K562 (cell line): ENCODE measurements at regions not wholly inside any gene's neighbourhood (a gene's known extent, or its start where the extent isn't known, plus 50 kb on each side); places are given as distances from the start of the nearest gene placed in this dataset.
A peak's percentile ranks its signal among the peaks of the same experiment; 100 is the strongest.

Source experiments
- ATAC-seq: fragments of 200-7000 bp; cut with Tn5 transposase; 3 replicates; pipeline ENCODE4 v1.9.1; 2020; ENCODE audit warnings: moderate library complexity
- BruUV-seq: library from RNA; stranded (reverse); fragments of 400-500 nt; replicated peaks from 2 replicates; lab custom pipeline; 2021; lab: Mats Ljungman, UMichigan
- CTCF ChIA-PET: fragments of 300-600 bp; formaldehyde crosslinking; extraction: SDS; loops from one replicate; lab custom pipeline; 2021; ENCODE audit warnings: low intra/inter-chr PET ratio; lab: Yijun Ruan, JAX
- POLR2A ChIA-PET: fragments of 300-600, 350-650 bp; sonication (Branson Sonifier 250); formaldehyde crosslinking; extraction: SDS; loops from one replicate; lab custom pipeline; 2021; ENCODE audit warnings: antibody characterized with exemption, inconsistent platforms; lab: Yijun Ruan, JAX
- DNase-seq, 4 experiments: peaks; one replicate each; pipeline versions ENCODE4 v3.0.0 to v3.0.0-alpha.2; 2011 to 2018; ENCODE audit warnings: low spot score in 3 of 4, mixed read lengths in 3 of 4; ENCODE audit errors: extremely low read depth in 1 of 4
- FAIRE-seq: peaks from 2 replicates; lab custom pipeline; 2011; peaks lifted over from hg19 to GRCh38; lab: Jason Lieb, UNC
- H2AFZ ChIP-seq: 2 replicates; pipeline ENCODE4 v1.6.0; 2011; ENCODE audit warnings: low read depth, low read length, control low read depth, inconsistent platforms
- H3K27ac ChIP-seq: fragments of 200-600 bp; 3 replicates; pipeline ENCODE4 v1.8.0; 2011; ENCODE audit warnings: low read depth, mild to moderate bottlenecking, control low read depth, inconsistent platforms, low read length, moderate library complexity, mixed read lengths; ENCODE audit errors: extremely low read depth
- H3K27me3 ChIP-seq, 2 experiments: fragments of 300-600 bp in 1 of 2; 2 replicates in 1 of 2; 3 replicates in 1 of 2; pipeline versions ENCODE4 v1.6.0 to v1.8.0; 2011; ENCODE audit warnings: inconsistent platforms in 2 of 2, low read length in 2 of 2, mild to moderate bottlenecking in 1 of 2, mixed read lengths in 1 of 2, moderate library complexity in 1 of 2; ENCODE audit not compliant: control insufficient read depth in 2 of 2, insufficient read depth in 2 of 2
- H3K36me3 ChIP-seq: fragments of 300-600 bp; 3 replicates; pipeline ENCODE4 v1.8.0; 2011; ENCODE audit warnings: mild to moderate bottlenecking, low read length, inconsistent platforms; ENCODE audit not compliant: control insufficient read depth, insufficient read depth
- H3K4me1 ChIP-seq, 2 experiments: fragments of 200-600 bp in 1 of 2; replicated peaks in 1 of 2; 2 replicates in 1 of 2; 3 replicates in 1 of 2; pipeline versions ENCODE4 v1.5.1 to v1.8.0; 2011; ENCODE audit warnings: inconsistent platforms in 2 of 2, low read length in 2 of 2, mild to moderate bottlenecking in 1 of 2, mixed read lengths in 1 of 2, moderate library complexity in 1 of 2; ENCODE audit not compliant: control insufficient read depth in 2 of 2, insufficient read depth in 2 of 2
- H3K4me2 ChIP-seq: 2 replicates; pipeline ENCODE4 v1.6.1; 2011; ENCODE audit warnings: low read length, control low read depth, inconsistent platforms, mixed read lengths; ENCODE audit not compliant: insufficient read depth
- H3K4me3 ChIP-seq: fragments of 200-600 bp; sonication (generic), shearing (Covaris generic); 2 replicates; pipeline ENCODE4 v1.5.1; 2016; ENCODE audit warnings: control low read depth, inconsistent platforms
- H3K79me2 ChIP-seq: fragments of 200-600 bp; 3 replicates; pipeline ENCODE4 v1.8.0; 2011; ENCODE audit warnings: low read length, inconsistent platforms; ENCODE audit not compliant: control insufficient read depth, insufficient read depth
- H3K9ac ChIP-seq, 2 experiments: 2 replicates each; pipeline versions ENCODE4 v1.6.0 to v1.6.1; 2011; ENCODE audit warnings: low read depth in 2 of 2, low read length in 2 of 2, control low read depth in 1 of 2, inconsistent platforms in 1 of 2, mild to moderate bottlenecking in 1 of 2, mixed read lengths in 1 of 2; ENCODE audit not compliant: insufficient read depth in 1 of 2
- H3K9me1 ChIP-seq: one replicate; pipeline ENCODE4 v1.6.0; 2011; ENCODE audit warnings: inconsistent platforms, mild to moderate bottlenecking, low read length, moderate library complexity; ENCODE audit not compliant: control insufficient read depth, insufficient read depth
- H3K9me3 ChIP-seq: replicated peaks from 2 replicates; pipeline ENCODE4 v1.5.1; 2011; ENCODE audit warnings: low read depth, low read length, inconsistent platforms; ENCODE audit not compliant: control insufficient read depth, insufficient read depth
- H4K20me1 ChIP-seq: replicated peaks from 2 replicates; pipeline ENCODE4 v1.6.1; 2011; ENCODE audit warnings: low read length, inconsistent platforms, mixed read lengths; ENCODE audit not compliant: control insufficient read depth, insufficient read depth
- CBFB ChIP-seq: sonication (generic); formaldehyde crosslinking; IDR thresholded peaks from 2 replicates; pipeline ENCODE4 v1.4.0; 2020; ENCODE audit warnings: mild to moderate bottlenecking, missing genetic modification reagents
- HDAC3 ChIP-seq: fragments of 450-650 bp; IDR thresholded peaks from 2 replicates; pipeline ENCODE4 v1.6.1; 2018; ENCODE audit warnings: borderline replicate concordance, mild to moderate bottlenecking, moderate library complexity; ENCODE audit not compliant: partially characterized antibody
- KLF6 ChIP-seq: fragments of 250-450 bp; sonication (Bioruptor Pico); IDR thresholded peaks from 2 replicates; pipeline ENCODE4 v1.4.0; 2020; ENCODE audit warnings: mild to moderate bottlenecking, moderate library complexity, borderline replicate concordance
- LEF1 ChIP-seq: fragments of 450-650 bp; IDR thresholded peaks from 2 replicates; pipeline ENCODE4 v1.6.1; 2016; ENCODE audit warnings: mild to moderate bottlenecking
- MAFF ChIP-seq: IDR thresholded peaks from 2 replicates; pipeline ENCODE4 v1.6.1; 2012; ENCODE audit warnings: low read length, improper control_type of control experiment
- MAFG ChIP-seq: fragments of 450-650 bp; conservative IDR thresholded peaks from 2 replicates; pipeline ENCODE4 v1.6.1; 2016; ENCODE audit warnings: missing genetic modification characterization, missing compliant biosample characterization
- NCOA2 ChIP-seq, 2 experiments: fragments of 450-650 bp; IDR thresholded peaks; 2 replicates each; pipeline ENCODE4 v1.6.1; 2018; ENCODE audit warnings: mild to moderate bottlenecking in 2 of 2, moderate library complexity in 1 of 2; ENCODE audit not compliant: partially characterized antibody in 2 of 2
- NFE2 ChIP-seq: IDR thresholded peaks from 2 replicates; pipeline ENCODE4 v1.6.1; 2014; ENCODE audit warnings: antibody characterized with exemption, low read depth
- RBM14 ChIP-seq: fragments of 200-400 bp; formaldehyde crosslinking; IDR thresholded peaks from 2 replicates; pipeline ENCODE4 v1.6.1; 2018; ENCODE audit warnings: low read depth, mild to moderate bottlenecking, low read length, moderate library complexity, borderline replicate concordance; ENCODE audit not compliant: insufficient read depth
- RBM15 ChIP-seq: fragments of 200-400 bp; formaldehyde crosslinking; IDR thresholded peaks from 2 replicates; pipeline ENCODE4 v1.6.1; 2018; ENCODE audit warnings: mild to moderate bottlenecking, low read length, moderate library complexity; ENCODE audit not compliant: insufficient read depth
- RCOR1 ChIP-seq, 2 experiments: IDR thresholded peaks; 2 replicates each; pipeline ENCODE4 v1.6.1; 2012; ENCODE audit warnings: low read depth in 2 of 2, low read length in 2 of 2, borderline replicate concordance in 1 of 2, improper control_type of control experiment in 1 of 2
- STAT5B ChIP-seq: fragments of 250-450 bp; sonication (Bioruptor Pico); IDR thresholded peaks from 2 replicates; pipeline ENCODE4 v1.8.0; 2021; ENCODE audit warnings: mild to moderate bottlenecking, inconsistent platforms
- TAF9B ChIP-seq: fragments of 450-650 bp; IDR thresholded peaks from 2 replicates; pipeline ENCODE4 v1.6.1; 2018; ENCODE audit warnings: mild to moderate bottlenecking; ENCODE audit not compliant: partially characterized antibody
- ZNF263 ChIP-seq: sonication (generic); formaldehyde crosslinking; IDR thresholded peaks from 2 replicates; pipeline ENCODE4 v1.8.0; 2022; ENCODE audit warnings: mild to moderate bottlenecking, missing genetic modification reagents, borderline replicate concordance
- WGBS: fragments of 100-300 bp; shearing (Covaris generic); methylation state at CpG from one replicate; pipeline ENCODE4 v1.1.6; 2016; ENCODE audit warnings: low coverage, mixed read lengths; ENCODE audit not compliant: insufficient coverage; ENCODE audit errors: missing lambda C conversion rate; 5-methylcytosine and 5-hydroxymethylcytosine counted together
- in situ Hi-C: fragments of 300-500 bp; cut with MboI; formaldehyde crosslinking; loops from 4 replicates; pipeline ENCODE4 v1.15.0; 2018; ENCODE audit warnings: inconsistent platforms, mixed read lengths
- intact Hi-C: fragments of 100-400 bp; cut with micrococcal nuclease; formaldehyde crosslinking; loops from 2 replicates; pipeline ENCODE4 v1.14.2; 2022
- TF ChIP-seq, protein P1 (sequence below): fragments of 250-450 bp; sonication (Bioruptor Pico); IDR thresholded peaks from 2 replicates; pipeline ENCODE4 v1.5.0; 2021
- TF ChIP-seq, protein P2 (sequence below): sonication (generic); formaldehyde crosslinking; IDR thresholded peaks from 2 replicates; pipeline ENCODE4 v1.8.0; 2023; ENCODE audit warnings: missing genetic modification reagents, mild to moderate bottlenecking, borderline replicate concordance
- TF ChIP-seq, protein P3 (sequence below): fragments of 250-450 bp; sonication (Bioruptor Pico); IDR thresholded peaks from 2 replicates; pipeline ENCODE4 v1.5.1; 2021; ENCODE audit warnings: mild to moderate bottlenecking

DNA sequence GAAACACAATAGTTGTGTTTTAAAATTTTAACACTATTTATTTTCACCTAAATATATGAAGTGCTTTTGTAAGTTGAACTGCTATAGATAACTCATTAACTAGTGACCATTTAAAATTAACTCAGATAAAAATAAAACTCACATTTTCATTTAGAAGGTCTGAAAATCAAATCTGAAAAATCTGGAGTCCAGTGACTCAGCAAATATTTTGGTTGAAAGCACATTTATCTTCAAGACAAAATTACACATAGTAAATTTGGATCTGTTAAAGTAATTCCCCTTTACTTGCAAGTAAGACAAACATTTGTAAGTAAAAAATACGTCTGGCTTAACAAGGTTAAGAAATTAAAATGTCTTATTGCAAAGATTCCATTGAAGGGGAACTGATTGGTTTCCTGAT is 589.1 kb downstream of the TRIML1 start:
- in situ Hi-C loops (no loop called here), intact Hi-C loops (no loop called here)
- ATAC-seq (no peak), FAIRE-seq (no peak), DNase-seq (no peak)
- WGBS, result 0% methylated on average over 1 of the region's 1 CpG
- Histone ChIP-seq H3K9me3 (no peaks in the 10 kb centered on the region), H3K27ac (no peak overlapping the region), H4K20me1 (no peaks in the 10 kb centered on the region), H3K4me2 (no peak overlapping the region), H3K36me3 (no peaks in the 10 kb centered on the region), H3K79me2 (no peaks in the 10 kb centered on the region), H3K9me1 (no peaks in the 10 kb centered on the region), H3K9ac (no peak overlapping the region), H3K4me1 (no peaks in the 10 kb centered on the region), H2AFZ (no peak overlapping the region), H3K27me3 (no peaks in the 10 kb centered on the region), H3K4me3 (no peak overlapping the region)
- no TSS peak for BruUV-seq
- ChIA-PET CTCF (no interaction called here), POLR2A (no interaction called here)
- no peak for TF ChIP-seq NCOA2 (IDR thresholded peaks at IDR 0.05; ENCODE audit: partially characterized antibody in 2 of 2)
- TF ChIP-seq LEF1, result no peak
- TF ChIP-seq, protein P1, sequence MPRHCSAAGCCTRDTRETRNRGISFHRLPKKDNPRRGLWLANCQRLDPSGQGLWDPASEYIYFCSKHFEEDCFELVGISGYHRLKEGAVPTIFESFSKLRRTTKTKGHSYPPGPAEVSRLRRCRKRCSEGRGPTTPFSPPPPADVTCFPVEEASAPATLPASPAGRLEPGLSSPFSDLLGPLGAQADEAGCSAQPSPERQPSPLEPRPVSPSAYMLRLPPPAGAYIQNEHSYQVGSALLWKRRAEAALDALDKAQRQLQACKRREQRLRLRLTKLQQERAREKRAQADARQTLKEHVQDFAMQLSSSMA (CRISPR knock-in tag), result no peak
- TF ChIP-seq CBFB (CRISPR knock-in tag), result no peak
- no peak for TF ChIP-seq ZNF263 (CRISPR knock-in tag)
- TF ChIP-seq RBM15, result no peak
- TF ChIP-seq RBM14, result no peak
- TF ChIP-seq, protein P2, sequence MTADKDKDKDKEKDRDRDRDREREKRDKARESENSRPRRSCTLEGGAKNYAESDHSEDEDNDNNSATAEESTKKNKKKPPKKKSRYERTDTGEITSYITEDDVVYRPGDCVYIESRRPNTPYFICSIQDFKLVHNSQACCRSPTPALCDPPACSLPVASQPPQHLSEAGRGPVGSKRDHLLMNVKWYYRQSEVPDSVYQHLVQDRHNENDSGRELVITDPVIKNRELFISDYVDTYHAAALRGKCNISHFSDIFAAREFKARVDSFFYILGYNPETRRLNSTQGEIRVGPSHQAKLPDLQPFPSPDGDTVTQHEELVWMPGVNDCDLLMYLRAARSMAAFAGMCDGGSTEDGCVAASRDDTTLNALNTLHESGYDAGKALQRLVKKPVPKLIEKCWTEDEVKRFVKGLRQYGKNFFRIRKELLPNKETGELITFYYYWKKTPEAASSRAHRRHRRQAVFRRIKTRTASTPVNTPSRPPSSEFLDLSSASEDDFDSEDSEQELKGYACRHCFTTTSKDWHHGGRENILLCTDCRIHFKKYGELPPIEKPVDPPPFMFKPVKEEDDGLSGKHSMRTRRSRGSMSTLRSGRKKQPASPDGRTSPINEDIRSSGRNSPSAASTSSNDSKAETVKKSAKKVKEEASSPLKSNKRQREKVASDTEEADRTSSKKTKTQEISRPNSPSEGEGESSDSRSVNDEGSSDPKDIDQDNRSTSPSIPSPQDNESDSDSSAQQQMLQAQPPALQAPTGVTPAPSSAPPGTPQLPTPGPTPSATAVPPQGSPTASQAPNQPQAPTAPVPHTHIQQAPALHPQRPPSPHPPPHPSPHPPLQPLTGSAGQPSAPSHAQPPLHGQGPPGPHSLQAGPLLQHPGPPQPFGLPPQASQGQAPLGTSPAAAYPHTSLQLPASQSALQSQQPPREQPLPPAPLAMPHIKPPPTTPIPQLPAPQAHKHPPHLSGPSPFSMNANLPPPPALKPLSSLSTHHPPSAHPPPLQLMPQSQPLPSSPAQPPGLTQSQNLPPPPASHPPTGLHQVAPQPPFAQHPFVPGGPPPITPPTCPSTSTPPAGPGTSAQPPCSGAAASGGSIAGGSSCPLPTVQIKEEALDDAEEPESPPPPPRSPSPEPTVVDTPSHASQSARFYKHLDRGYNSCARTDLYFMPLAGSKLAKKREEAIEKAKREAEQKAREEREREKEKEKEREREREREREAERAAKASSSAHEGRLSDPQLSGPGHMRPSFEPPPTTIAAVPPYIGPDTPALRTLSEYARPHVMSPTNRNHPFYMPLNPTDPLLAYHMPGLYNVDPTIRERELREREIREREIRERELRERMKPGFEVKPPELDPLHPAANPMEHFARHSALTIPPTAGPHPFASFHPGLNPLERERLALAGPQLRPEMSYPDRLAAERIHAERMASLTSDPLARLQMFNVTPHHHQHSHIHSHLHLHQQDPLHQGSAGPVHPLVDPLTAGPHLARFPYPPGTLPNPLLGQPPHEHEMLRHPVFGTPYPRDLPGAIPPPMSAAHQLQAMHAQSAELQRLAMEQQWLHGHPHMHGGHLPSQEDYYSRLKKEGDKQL (CRISPR knock-in tag), result no peak
- TF ChIP-seq, protein P3, sequence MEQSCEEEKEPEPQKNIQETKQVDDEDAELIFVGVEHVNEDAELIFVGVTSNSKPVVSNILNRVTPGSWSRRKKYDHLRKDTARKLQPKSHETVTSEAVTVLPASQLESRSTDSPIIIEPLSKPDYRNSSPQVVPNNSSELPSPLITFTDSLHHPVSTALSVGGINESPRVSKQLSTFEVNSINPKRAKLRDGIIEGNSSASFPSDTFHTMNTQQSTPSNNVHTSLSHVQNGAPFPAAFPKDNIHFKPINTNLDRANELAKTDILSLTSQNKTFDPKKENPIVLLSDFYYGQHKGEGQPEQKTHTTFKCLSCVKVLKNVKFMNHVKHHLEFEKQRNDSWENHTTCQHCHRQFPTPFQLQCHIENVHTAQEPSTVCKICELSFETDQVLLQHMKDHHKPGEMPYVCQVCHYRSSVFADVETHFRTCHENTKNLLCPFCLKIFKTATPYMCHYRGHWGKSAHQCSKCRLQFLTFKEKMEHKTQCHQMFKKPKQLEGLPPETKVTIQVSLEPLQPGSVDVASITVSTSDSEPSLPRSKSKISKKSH (CRISPR knock-in tag), result no peak
- no peak for TF ChIP-seq HDAC3
- peak; percentile 47; the same call in 1 of the 2 replicates for TF ChIP-seq MAFF
- no peak for TF ChIP-seq RCOR1 (IDR thresholded peaks at IDR 0.05; ENCODE audit: borderline replicate concordance in 1 of 2, low read depth in 2 of 2, low read length in 2 of 2)
- TF ChIP-seq TAF9B, result no peak
- TF ChIP-seq NFE2, result peak; percentile 31
- peak; percentile 48; the same call in 1 of the 2 replicates for TF ChIP-seq MAFG (tag)
- TF ChIP-seq KLF6 (CRISPR knock-in tag), result no peak
- no peak for TF ChIP-seq STAT5B
